ENCODE measurements at regions not wholly inside any gene's neighbourhood (a gene's known extent, or its start where the extent isn't known, plus 50 kb on each side); places are given as distances from the start of the nearest gene placed in this dataset.

- Histone ChIP-seq H3F3A (ENCODE audit: low read depth) (no peaks in the 10 kb centered on the region), H3K36me3 (no peaks in the 10 kb centered on the region), H3K4me1 (no peaks in the 10 kb centered on the region), H3K4me2 (no peak overlapping the region), H4K20me1 (ENCODE audit: low read depth) (no peaks in the 10 kb centered on the region), H3K79me2 (ENCODE audit: low read depth) (no peaks in the 10 kb centered on the region), H3K4me3 (no peak overlapping the region), H3K9me3 (ENCODE audit: low read depth) (no peaks in the 10 kb centered on the region), H3K27me3 (no peaks in the 10 kb centered on the region), H3K9ac (no peak overlapping the region), H2AFZ (replicated peaks) (no peak overlapping the region), H3K27ac (no peak overlapping the region)
- H3K27ac Mint-ChIP-seq, result no peak overlapping the region
- DNase-seq (ENCODE audit: low spot score), result no peak
- no peak overlapping the region for H3K4me3 Mint-ChIP-seq
- no peaks in the 10 kb centered on the region for H3K4me1 Mint-ChIP-seq
- TF ChIP-seq EZH2phosphoT487 (IDR thresholded peaks at IDR 0.05), result no peak
- no peak for TF ChIP-seq EZH2 (IDR thresholded peaks at IDR 0.05)
- TF ChIP-seq CTCF (IDR thresholded peaks at IDR 0.05), result no peak
- H3K36me3 Mint-ChIP-seq, result no peaks in the 10 kb centered on the region
- H3K27me3 Mint-ChIP-seq (ENCODE audit: insufficient read depth, low read depth), result no peaks in the 10 kb centered on the region
- H3K9me3 Mint-ChIP-seq, result no peaks in the 10 kb centered on the region
Measured at GRCh38 chr10:64529003-64529350, 1007.8 kb downstream of the REEP3 start.

GRCh38 chr10:64534616-64535015 lies 1013.4 kb downstream of the REEP3 start:
- TF ChIP-seq CTCF (IDR thresholded peaks at IDR 0.05), result no peak
- no peak for TF ChIP-seq EZH2phosphoT487 (IDR thresholded peaks at IDR 0.05)
- TF ChIP-seq EZH2 (IDR thresholded peaks at IDR 0.05), result no peak
- Histone ChIP-seq H3K36me3 (no peaks in the 10 kb centered on the region), H3K79me2 (ENCODE audit: low read depth) (no peaks in the 10 kb centered on the region), H3K27ac (no peak overlapping the region), H3F3A (ENCODE audit: low read depth) (no peaks in the 10 kb centered on the region), H3K9me3 (ENCODE audit: low read depth) (no peaks in the 10 kb centered on the region), H3K4me2 (no peak overlapping the region), H3K4me1 (no peaks in the 10 kb centered on the region), H3K4me3 (no peak overlapping the region), H4K20me1 (ENCODE audit: low read depth) (no peaks in the 10 kb centered on the region), H3K27me3 (no peaks in the 10 kb centered on the region), H3K9ac (no peak overlapping the region), H2AFZ (replicated peaks) (no peak overlapping the region)
- Mint-ChIP-seq H3K9me3 (no peaks in the 10 kb centered on the region), H3K36me3 (no peaks in the 10 kb centered on the region), H3K4me3 (no peak overlapping the region), H3K27me3 (ENCODE audit: insufficient read depth, low read depth) (no peaks in the 10 kb centered on the region), H3K4me1 (no peaks in the 10 kb centered on the region), H3K27ac (no peak overlapping the region)
- no peak for DNase-seq (ENCODE audit: low spot score)

- Histone ChIP-seq H3K79me2 (ENCODE audit: low read depth) (no peaks in the 10 kb centered on the region), H2AFZ (replicated peaks) (no peak overlapping the region), H3K27me3 (no peaks in the 10 kb centered on the region), H4K20me1 (ENCODE audit: low read depth) (no peaks in the 10 kb centered on the region), H3K27ac (no peak overlapping the region), H3K9ac (no peak overlapping the region), H3F3A (ENCODE audit: low read depth) (no peaks in the 10 kb centered on the region), H3K9me3 (ENCODE audit: low read depth) (no peaks in the 10 kb centered on the region), H3K36me3 (no peaks in the 10 kb centered on the region), H3K4me1 (no peaks in the 10 kb centered on the region), H3K4me2 (no peak overlapping the region), H3K4me3 (no peak overlapping the region)
- Mint-ChIP-seq H3K27ac (no peak overlapping the region), H3K36me3 (no peaks in the 10 kb centered on the region), H3K4me3 (no peak overlapping the region), H3K27me3 (ENCODE audit: insufficient read depth, low read depth) (no peaks in the 10 kb centered on the region), H3K9me3 (no peaks in the 10 kb centered on the region), H3K4me1 (no peaks in the 10 kb centered on the region)
- no peak for TF ChIP-seq EZH2phosphoT487 (IDR thresholded peaks at IDR 0.05)
- no peak for TF ChIP-seq EZH2 (IDR thresholded peaks at IDR 0.05)
- TF ChIP-seq CTCF (IDR thresholded peaks at IDR 0.05), result no peak
- DNase-seq (ENCODE audit: low spot score), result no peak
Measured at GRCh38 chr10:64535131-64535867, 1014.1 kb downstream of the REEP3 start.

Measured in neural progenitor cell (in vitro differentiated cells).